DND-41 (cell line): ENCODE measurements at regions not wholly inside any gene's neighbourhood (a gene's known extent, or its start where the extent isn't known, plus 50 kb on each side); places are given as distances from the start of the nearest gene placed in this dataset.

Experiments used
- ATAC-seq: fragments of 200-7000 bp; cut with Tn5 transposase; 3 replicates; pipeline ENCODE4 v1.9.1; 2021; ENCODE audit warnings: low read depth; ENCODE audit not compliant: insufficient read depth
- DNase-seq: peaks from one replicate; pipeline ENCODE4 v3.0.0-alpha.2; 2020
- H2AFZ ChIP-seq: 2 replicates; pipeline ENCODE4 v1.6.0; 2012; ENCODE audit warnings: low read depth, low read length
- H3K27ac ChIP-seq: 2 replicates; pipeline ENCODE4 v1.5.1; 2012; ENCODE audit warnings: low read length, inconsistent platforms
- H3K27me3 ChIP-seq: fragments of 200-600 bp; sonication (generic); 2 replicates; pipeline ENCODE4 v1.6.0; 2012; ENCODE audit warnings: low read length, mild to moderate bottlenecking, inconsistent platforms; ENCODE audit not compliant: insufficient read depth, poor library complexity
- H3K36me3 ChIP-seq: 2 replicates; pipeline ENCODE4 v1.5.1; 2012; ENCODE audit warnings: low read length, inconsistent platforms; ENCODE audit not compliant: insufficient read depth
- H3K4me1 ChIP-seq: 2 replicates; pipeline ENCODE4 v1.5.1; 2012; ENCODE audit warnings: mild to moderate bottlenecking, low read length; ENCODE audit not compliant: insufficient read depth
- H3K4me2 ChIP-seq: 2 replicates; pipeline ENCODE4 v1.6.0; 2012; ENCODE audit warnings: mild to moderate bottlenecking, moderate library complexity, low read length, inconsistent platforms; ENCODE audit not compliant: insufficient read depth
- H3K4me3 ChIP-seq, 2 experiments: fragments of 200-600 bp in 1 of 2; shearing (Covaris generic) in 1 of 2; 2 replicates each; pipeline ENCODE4 v1.5.1; 2012 to 2016; ENCODE audit warnings: inconsistent platforms in 2 of 2, low read length in 2 of 2, mild to moderate bottlenecking in 2 of 2, low read depth in 1 of 2, moderate library complexity in 1 of 2
- H3K79me2 ChIP-seq: 2 replicates; pipeline ENCODE4 v1.6.0; 2012; ENCODE audit warnings: low read length, inconsistent platforms; ENCODE audit not compliant: insufficient read depth
- H3K9ac ChIP-seq: 2 replicates; pipeline ENCODE4 v1.6.0; 2012; ENCODE audit warnings: low read depth, mild to moderate bottlenecking, inconsistent platforms, low read length, moderate library complexity
- H3K9me3 ChIP-seq: 2 replicates; pipeline ENCODE4 v1.5.1; 2012; ENCODE audit warnings: low read length, moderate library complexity, mild to moderate bottlenecking, inconsistent platforms; ENCODE audit not compliant: insufficient read depth, severe bottlenecking
- H4K20me1 ChIP-seq: 2 replicates; pipeline ENCODE4 v1.6.0; 2012; ENCODE audit warnings: low read length; ENCODE audit not compliant: insufficient read depth
- EZH2 ChIP-seq: IDR thresholded peaks from 3 replicates; pipeline ENCODE4 v1.6.1; 2012; ENCODE audit warnings: borderline replicate concordance, low read depth, mild to moderate bottlenecking, moderate library complexity, low read length, inconsistent platforms; ENCODE audit not compliant: severe bottlenecking
- TF ChIP-seq, protein P1 (sequence below): IDR thresholded peaks from 2 replicates; pipeline ENCODE4 v1.5.1; 2012; ENCODE audit warnings: borderline replicate concordance, low read length, moderate library complexity, mild to moderate bottlenecking; ENCODE audit not compliant: poor library complexity, severe bottlenecking; ENCODE audit errors: extremely low read depth

DNA sequence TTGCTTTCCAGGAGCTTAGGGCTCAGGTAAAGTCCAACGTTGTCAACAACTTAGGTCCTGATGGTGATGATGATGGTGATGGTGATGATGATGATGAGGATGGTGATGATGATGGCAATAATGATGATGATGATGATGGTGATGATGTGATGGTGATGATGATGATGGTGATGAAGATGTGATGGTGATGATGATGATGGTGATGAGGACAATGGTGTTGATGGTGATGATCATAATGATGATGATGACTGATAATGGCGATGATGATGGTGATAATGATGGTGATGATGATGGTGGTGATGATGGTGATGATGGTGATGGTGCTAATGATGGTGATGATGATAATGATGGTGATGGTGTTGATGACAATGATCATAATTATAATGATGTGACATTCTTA lies 750.2 kb downstream of the TBC1D22A start:
- no peaks in the 10 kb centered on the region for H3K4me1 ChIP-seq
- H3K79me2 ChIP-seq = no peaks in the 10 kb centered on the region
- H3K27me3 ChIP-seq = no peaks in the 10 kb centered on the region
- H3K36me3 ChIP-seq = no peaks in the 10 kb centered on the region
- H4K20me1 ChIP-seq = no peaks in the 10 kb centered on the region
- H3K27ac ChIP-seq = no peak overlapping the region
- ATAC-seq (no peak), DNase-seq (no peak)
- H3K4me3 ChIP-seq = no peak overlapping the region
- H3K9me3 ChIP-seq = no peaks in the 10 kb centered on the region
- TF ChIP-seq EZH2 = no peak
- TF ChIP-seq, protein P1, sequence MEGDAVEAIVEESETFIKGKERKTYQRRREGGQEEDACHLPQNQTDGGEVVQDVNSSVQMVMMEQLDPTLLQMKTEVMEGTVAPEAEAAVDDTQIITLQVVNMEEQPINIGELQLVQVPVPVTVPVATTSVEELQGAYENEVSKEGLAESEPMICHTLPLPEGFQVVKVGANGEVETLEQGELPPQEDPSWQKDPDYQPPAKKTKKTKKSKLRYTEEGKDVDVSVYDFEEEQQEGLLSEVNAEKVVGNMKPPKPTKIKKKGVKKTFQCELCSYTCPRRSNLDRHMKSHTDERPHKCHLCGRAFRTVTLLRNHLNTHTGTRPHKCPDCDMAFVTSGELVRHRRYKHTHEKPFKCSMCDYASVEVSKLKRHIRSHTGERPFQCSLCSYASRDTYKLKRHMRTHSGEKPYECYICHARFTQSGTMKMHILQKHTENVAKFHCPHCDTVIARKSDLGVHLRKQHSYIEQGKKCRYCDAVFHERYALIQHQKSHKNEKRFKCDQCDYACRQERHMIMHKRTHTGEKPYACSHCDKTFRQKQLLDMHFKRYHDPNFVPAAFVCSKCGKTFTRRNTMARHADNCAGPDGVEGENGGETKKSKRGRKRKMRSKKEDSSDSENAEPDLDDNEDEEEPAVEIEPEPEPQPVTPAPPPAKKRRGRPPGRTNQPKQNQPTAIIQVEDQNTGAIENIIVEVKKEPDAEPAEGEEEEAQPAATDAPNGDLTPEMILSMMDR = no peak
- H3K9ac ChIP-seq = no peak overlapping the region
- H3K4me2 ChIP-seq = no peak overlapping the region
- no peak overlapping the region for H2AFZ ChIP-seq

DNA sequence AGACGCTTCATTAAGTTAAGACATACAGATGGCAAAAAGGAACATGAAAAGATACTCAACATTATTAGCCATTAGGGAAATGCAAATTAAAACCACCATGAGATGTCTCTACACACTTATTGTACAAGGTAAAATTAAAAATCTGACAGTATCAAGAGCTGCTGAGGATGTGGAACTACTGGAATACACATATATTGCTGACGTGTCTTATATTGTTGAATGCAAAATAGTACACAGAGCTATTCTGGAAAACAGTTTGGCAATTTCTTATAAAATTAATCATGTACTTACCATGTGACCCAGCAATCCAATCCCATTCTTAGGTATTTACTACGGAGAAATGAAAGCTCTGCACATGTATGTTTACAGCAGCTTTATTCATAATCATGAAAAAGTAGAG lies 742.5 kb downstream of the TBC1D22A start:
- ATAC-seq (no peak), DNase-seq (no peak)
- H3K27me3 ChIP-seq = no peaks in the 10 kb centered on the region
- H2AFZ ChIP-seq = no peak overlapping the region
- no peak overlapping the region for H3K27ac ChIP-seq
- no peaks in the 10 kb centered on the region for H4K20me1 ChIP-seq
- no peaks in the 10 kb centered on the region for H3K9me3 ChIP-seq
- TF ChIP-seq, protein P1 = no peak
- TF ChIP-seq EZH2 = no peak
- no peaks in the 10 kb centered on the region for H3K36me3 ChIP-seq
- H3K9ac ChIP-seq = no peak overlapping the region
- H3K4me3 ChIP-seq = no peak overlapping the region
- no peaks in the 10 kb centered on the region for H3K4me1 ChIP-seq
- no peaks in the 10 kb centered on the region for H3K79me2 ChIP-seq
- no peak overlapping the region for H3K4me2 ChIP-seq

- Histone ChIP-seq H3K4me2 (no peak overlapping the region), H3K79me2 (no peaks in the 10 kb centered on the region), H3K9ac (no peak overlapping the region), H3K4me3 (no peak overlapping the region), H3K27ac (no peak overlapping the region), H3K27me3 (no peaks in the 10 kb centered on the region), H3K9me3 (peaks cover 3% of the 10 kb centered on the region), H3K36me3 (no peaks in the 10 kb centered on the region), H2AFZ (no peak overlapping the region), H4K20me1 (no peaks in the 10 kb centered on the region), H3K4me1 (peaks cover 10% of the 10 kb centered on the region)
- DNase-seq (no peak), ATAC-seq (no peak)
- TF ChIP-seq EZH2 = no peak
- TF ChIP-seq, protein P1 = no peak
These were observed 736.6 kb downstream of the TBC1D22A start for GRCh38 chr22:47498969-47499495.

DNA sequence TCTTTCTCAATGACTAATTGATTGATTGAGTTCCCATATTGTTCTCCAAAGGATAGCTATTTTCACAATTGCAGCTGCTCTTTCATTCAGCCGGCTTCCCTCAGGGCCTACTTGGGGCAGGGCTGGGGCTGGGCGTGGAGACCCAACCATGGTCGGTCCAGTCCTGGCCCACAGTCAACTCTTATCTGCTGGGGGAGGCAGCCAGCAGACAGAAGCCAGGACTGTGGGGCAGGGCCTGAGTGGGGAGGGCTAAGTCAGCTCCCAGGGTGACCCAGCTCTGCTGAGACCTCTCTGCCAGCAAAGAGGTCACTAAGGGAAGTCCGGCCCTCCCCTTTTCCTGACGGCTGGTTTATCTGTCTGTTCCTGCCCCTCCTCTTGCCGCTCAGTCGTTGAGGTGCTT lies 735.2 kb downstream of the TBC1D22A start:
- Histone ChIP-seq H2AFZ (no peak overlapping the region), H3K4me1 (peaks cover 13% of the 10 kb centered on the region), H3K9ac (no peak overlapping the region), H3K9me3 (peaks cover 3% of the 10 kb centered on the region), H3K4me3 (no peak overlapping the region), H4K20me1 (no peaks in the 10 kb centered on the region), H3K36me3 (no peaks in the 10 kb centered on the region), H3K27ac (no peak overlapping the region), H3K79me2 (no peaks in the 10 kb centered on the region), H3K4me2 (no peak overlapping the region), H3K27me3 (no peaks in the 10 kb centered on the region)
- ATAC-seq (no peak), DNase-seq (no peak)
- TF ChIP-seq, protein P1 = no peak
- no peak for TF ChIP-seq EZH2
